Fibroblast of upper back skin (primary cell): ENCODE measurements at regions not wholly inside any gene's neighbourhood (a gene's known extent, or its start where the extent isn't known, plus 50 kb on each side); places are given as distances from the start of the nearest gene placed in this dataset.
A peak's percentile ranks its signal among the peaks of the same experiment; 100 is the strongest.
"Not testable (repeated sequence)": the region's sequence is repeated elsewhere in the genome, so short reads cannot be mapped to it uniquely, and the experiment has no call there.

Experiments used
- DNase-seq: peaks from one replicate; pipeline ENCODE4 v3.0.0-alpha.2; 2013

GRCh38 chr2:57621122-57621663 is 425.4 kb upstream of the VRK2 start:
- no peak for DNase-seq

GRCh38 chr2:57622009-57622408 is 424.6 kb upstream of the VRK2 start:
- no peak for DNase-seq

- DNase-seq: no peak
Measured at GRCh38 chr2:57656198-57656597, 390.4 kb upstream of the VRK2 start.

GRCh38 chr2:57669570-57669969 is 377.0 kb upstream of the VRK2 start:
- DNase-seq: no peak

GRCh38 chr2:57674025-57674424 is 372.6 kb upstream of the VRK2 start:
- no peak for DNase-seq

GRCh38 chr2:57674743-57675142 is 371.9 kb upstream of the VRK2 start:
- no peak for DNase-seq

- no peak for DNase-seq
Measured at GRCh38 chr2:57677296-57677695, 369.3 kb upstream of the VRK2 start.

- no peak for DNase-seq
Measured at GRCh38 chr2:57681650-57682049, 365.0 kb upstream of the VRK2 start.

GRCh38 chr2:57685032-57685431 is 361.6 kb upstream of the VRK2 start:
- no peak for DNase-seq

GRCh38 chr2:57692395-57692794 is 354.2 kb upstream of the VRK2 start:
- DNase-seq: no peak

- DNase-seq: no peak
Measured at GRCh38 chr2:57693177-57693576, 353.4 kb upstream of the VRK2 start.

- DNase-seq: no peak
Measured at GRCh38 chr2:57693965-57694364, 352.6 kb upstream of the VRK2 start.

- peak; percentile 26 for DNase-seq
Measured at GRCh38 chr2:57696016-57696415, 350.6 kb upstream of the VRK2 start.

- no peak for DNase-seq
Measured at GRCh38 chr2:57698392-57698791, 348.2 kb upstream of the VRK2 start.

GRCh38 chr2:57698935-57699449 is 347.6 kb upstream of the VRK2 start:
- DNase-seq: no peak

GRCh38 chr2:57701391-57701791 is 345.2 kb upstream of the VRK2 start:
- peak; percentile 78 for DNase-seq

GRCh38 chr2:57703407-57703806 is 343.2 kb upstream of the VRK2 start:
- no peak for DNase-seq

GRCh38 chr2:57707794-57708193 is 338.8 kb upstream of the VRK2 start:
- DNase-seq: not testable (repeated sequence)

GRCh38 chr2:57711991-57712390 is 334.6 kb upstream of the VRK2 start:
- DNase-seq: no peak

- peak; percentile 81 for DNase-seq
Measured at GRCh38 chr2:57720728-57721627, 325.6 kb upstream of the VRK2 start.

GRCh38 chr2:57725337-57725947 is 321.2 kb upstream of the VRK2 start:
- DNase-seq: no peak

- no peak for DNase-seq
Measured at GRCh38 chr2:57726294-57726693, 320.3 kb upstream of the VRK2 start.

GRCh38 chr2:57728691-57729090 is 317.9 kb upstream of the VRK2 start:
- no peak for DNase-seq

- DNase-seq: no peak
Measured at GRCh38 chr2:57733956-57734355, 312.6 kb upstream of the VRK2 start.
